ENCODE measurements at regions not wholly inside any gene's neighbourhood (a gene's known extent, or its start where the extent isn't known, plus 50 kb on each side); places are given as distances from the start of the nearest gene placed in this dataset.
"Not testable (repeated sequence)": the region's sequence is repeated elsewhere in the genome, so short reads cannot be mapped to it uniquely, and the experiment has no call there.

DNA sequence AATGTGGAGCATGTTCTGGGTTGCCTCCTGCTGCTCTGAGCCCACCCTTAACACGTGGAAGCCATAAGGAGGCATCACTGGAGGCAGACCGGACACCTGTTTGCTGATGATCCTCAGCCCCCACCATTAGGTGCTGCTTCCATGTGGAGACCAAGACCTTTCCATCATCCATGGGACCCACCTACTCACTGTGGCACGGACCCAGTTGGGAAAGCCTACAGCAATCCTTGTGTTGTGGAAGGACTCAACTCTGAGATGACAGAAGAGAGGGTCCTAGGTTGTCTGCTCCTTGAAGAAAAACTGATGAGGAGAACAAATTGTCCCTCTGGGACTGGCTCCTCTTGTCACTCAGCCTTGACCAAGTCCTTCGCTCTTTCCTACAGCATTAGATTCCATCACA lies 86.5 kb upstream of the RAB12 start:
- TF ChIP-seq REST (IDR thresholded peaks at IDR 0.05; ENCODE audit: insufficient replicate concordance, low read depth) (no peak), GABPA (IDR thresholded peaks at IDR 0.05; ENCODE audit: low read depth) (no peak), SPI1 (IDR thresholded peaks at IDR 0.05; ENCODE audit: borderline replicate concordance, low read depth) (no peak), CTCF (IDR thresholded peaks at IDR 0.05; ENCODE audit: insufficient read depth, low read length) (no peak), POLR2AphosphoS5 (IDR thresholded peaks at IDR 0.05; ENCODE audit: low read depth) (no peak)
- no peak overlapping the region for H3K4me3 ChIP-seq (replicated peaks; ENCODE audit: insufficient read depth, low read length)
- peaks cover 13% of the 10 kb centered on the region for H3K27me3 ChIP-seq (ENCODE audit: insufficient read depth, poor library complexity, severe bottlenecking)
- no peak for DNase-seq (ENCODE audit: low read depth in 1 of 2, low spot score in 1 of 2)
- H3K27ac ChIP-seq (replicated peaks): no peak overlapping the region

- Histone ChIP-seq H3K4me3 (replicated peaks; ENCODE audit: insufficient read depth, low read length) (no peak overlapping the region), H3K27ac (replicated peaks) (no peak overlapping the region), H3K27me3 (ENCODE audit: insufficient read depth, poor library complexity, severe bottlenecking) (peaks cover 13% of the 10 kb centered on the region)
- DNase-seq (ENCODE audit: low read depth in 1 of 2, low spot score in 1 of 2): peak; percentile 17 to 31
- TF ChIP-seq GABPA (IDR thresholded peaks at IDR 0.05; ENCODE audit: low read depth) (no peak), SPI1 (IDR thresholded peaks at IDR 0.05; ENCODE audit: borderline replicate concordance, low read depth) (peak; percentile 14; the same call in 1 of the 2 replicates)
Measured at GRCh38 chr18:8525692-8526091, 83.5 kb upstream of the RAB12 start.

DNA sequence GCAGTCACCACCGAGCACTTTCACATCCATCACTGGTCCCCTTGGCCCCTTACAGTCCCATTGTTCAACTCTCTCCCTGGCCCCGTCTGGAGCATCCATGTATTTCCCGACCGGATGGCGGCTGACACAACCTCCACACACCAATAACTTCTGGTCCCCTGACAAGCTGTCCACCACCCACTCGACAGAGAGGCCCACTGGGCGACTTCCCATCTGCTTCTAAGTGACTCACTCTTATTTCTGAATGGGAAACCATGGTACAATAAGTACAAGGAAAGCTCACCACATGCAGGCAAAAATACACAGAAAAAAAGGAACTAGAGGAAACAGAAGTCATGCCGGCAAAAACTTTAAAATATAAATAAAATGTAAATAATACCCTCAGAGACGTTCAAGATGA lies 82.9 kb upstream of the RAB12 start:
- H3K27me3 ChIP-seq (ENCODE audit: insufficient read depth, poor library complexity, severe bottlenecking): peaks cover 13% of the 10 kb centered on the region
- TF ChIP-seq REST (IDR thresholded peaks at IDR 0.05; ENCODE audit: insufficient replicate concordance, low read depth): no peak
- no peak for TF ChIP-seq POLR2AphosphoS5 (IDR thresholded peaks at IDR 0.05; ENCODE audit: low read depth)
- TF ChIP-seq GABPA (IDR thresholded peaks at IDR 0.05; ENCODE audit: low read depth): no peak
- TF ChIP-seq CTCF (IDR thresholded peaks at IDR 0.05; ENCODE audit: insufficient read depth, low read length): no peak
- TF ChIP-seq SPI1 (IDR thresholded peaks at IDR 0.05; ENCODE audit: borderline replicate concordance, low read depth): no peak; the same call in 1 of the 2 replicates
- peak; percentile 51 to 60 for DNase-seq (ENCODE audit: low read depth in 1 of 2, low spot score in 1 of 2)
- H3K4me3 ChIP-seq (replicated peaks; ENCODE audit: insufficient read depth, low read length): no peak overlapping the region
- H3K27ac ChIP-seq (replicated peaks): no peak overlapping the region

- peaks cover 12% of the 10 kb centered on the region for H3K27me3 ChIP-seq (ENCODE audit: insufficient read depth, poor library complexity, severe bottlenecking)
- no peak overlapping the region for H3K4me3 ChIP-seq (replicated peaks; ENCODE audit: insufficient read depth, low read length)
- no peak for DNase-seq (ENCODE audit: low read depth in 1 of 2, low spot score in 1 of 2)
- TF ChIP-seq GABPA (IDR thresholded peaks at IDR 0.05; ENCODE audit: low read depth) (no peak), SPI1 (IDR thresholded peaks at IDR 0.05; ENCODE audit: borderline replicate concordance, low read depth) (no peak), CTCF (IDR thresholded peaks at IDR 0.05; ENCODE audit: insufficient read depth, low read length) (no peak), POLR2AphosphoS5 (IDR thresholded peaks at IDR 0.05; ENCODE audit: low read depth) (no peak), REST (IDR thresholded peaks at IDR 0.05; ENCODE audit: insufficient replicate concordance, low read depth) (no peak)
- H3K27ac ChIP-seq (replicated peaks): no peak overlapping the region
Measured at GRCh38 chr18:8529609-8530008, 79.6 kb upstream of the RAB12 start.

DNA sequence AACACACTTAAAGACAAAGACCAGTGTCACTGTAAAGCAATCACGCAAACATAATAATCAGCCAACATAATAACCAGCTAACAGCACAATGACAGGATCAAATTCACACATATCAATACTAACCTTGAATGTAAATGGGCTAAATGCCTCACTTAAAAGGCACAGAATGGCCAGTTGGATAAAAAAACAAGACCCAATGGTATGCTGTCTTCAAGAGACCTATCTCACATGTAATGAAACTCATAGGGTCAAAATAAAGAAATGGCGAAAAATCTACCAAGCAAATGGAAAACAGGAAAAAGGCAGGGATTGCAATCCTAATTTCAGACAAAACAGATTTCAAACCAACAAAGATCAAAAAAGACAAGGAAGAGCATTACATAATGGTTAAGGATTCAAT lies 78.2 kb upstream of the RAB12 start:
- not testable (repeated sequence) for H3K27me3 ChIP-seq (ENCODE audit: insufficient read depth, poor library complexity, severe bottlenecking); H3K27ac ChIP-seq (replicated peaks); DNase-seq (ENCODE audit: low read depth in 1 of 2, low spot score in 1 of 2); H3K4me3 ChIP-seq (replicated peaks; ENCODE audit: insufficient read depth, low read length)

All from HL-60 (cell line).